Panc1 (cell line): ENCODE measurements at regions not wholly inside any gene's neighbourhood (a gene's known extent, or its start where the extent isn't known, plus 50 kb on each side); places are given as distances from the start of the nearest gene placed in this dataset.

Experiments
- CTCF ChIP-seq: fragments of 450-650 bp; IDR thresholded peaks from 2 replicates; pipeline ENCODE4 v1.5.1; 2017; ENCODE audit warnings: mild to moderate bottlenecking
- POLR2AphosphoS5 ChIP-seq: IDR thresholded peaks from 2 replicates; pipeline ENCODE4 v1.6.1; 2012; ENCODE audit warnings: mild to moderate bottlenecking, low read depth, low read length, moderate library complexity
- REST ChIP-seq, 2 experiments: IDR thresholded peaks; 2 replicates each; pipeline ENCODE4 v1.6.1; 2011 to 2012; ENCODE audit warnings: low read depth in 2 of 2, control low read depth in 1 of 2, low read length in 1 of 2, mild to moderate bottlenecking in 1 of 2, moderate library complexity in 1 of 2; ENCODE audit not compliant: insufficient read depth in 1 of 2
- SIN3A ChIP-seq: IDR thresholded peaks from 2 replicates; pipeline ENCODE4 v1.6.1; 2012; ENCODE audit warnings: low read depth, mild to moderate bottlenecking, low read length, moderate library complexity, borderline replicate concordance; ENCODE audit not compliant: insufficient read depth
- TCF7L2 ChIP-seq: IDR thresholded peaks from 2 replicates; pipeline ENCODE4 v1.6.1; 2011; ENCODE audit warnings: mild to moderate bottlenecking, low read depth, low read length, inconsistent platforms

GRCh38 chr14:97218691-97219430 lies 421.7 kb downstream of the VRK1 start:
- TF ChIP-seq CTCF (no peak), REST (IDR thresholded peaks at IDR 0.05; ENCODE audit: insufficient read depth in 1 of 2, low read depth in 2 of 2, low read length in 1 of 2) (no peak), TCF7L2 (no peak), POLR2AphosphoS5 (no peak), SIN3A (no peak)
